Skeletal muscle satellite cell (primary cell): ENCODE measurements at regions not wholly inside any gene's neighbourhood (a gene's known extent, or its start where the extent isn't known, plus 50 kb on each side); places are given as distances from the start of the nearest gene placed in this dataset.
"Not testable (repeated sequence)": the region's sequence is repeated elsewhere in the genome, so short reads cannot be mapped to it uniquely, and the experiment has no call there.

Experiments used
- H3K27me3 ChIP-seq: 2 replicates; pipeline ENCODE4 v1.7.0; 2013; ENCODE audit warnings: low read length; ENCODE audit not compliant: control insufficient read depth, insufficient read depth
- H3K36me3 ChIP-seq: 2 replicates; pipeline ENCODE4 v1.7.0; 2013; ENCODE audit warnings: mild to moderate bottlenecking, control low read depth, low read length; ENCODE audit not compliant: insufficient read depth
- H3K4me1 ChIP-seq: 2 replicates; pipeline ENCODE4 v1.7.0; 2013; ENCODE audit warnings: low read length; ENCODE audit not compliant: control insufficient read depth, insufficient read depth
- H3K4me2 ChIP-seq: 2 replicates; pipeline ENCODE4 v1.7.0; 2013; ENCODE audit warnings: mild to moderate bottlenecking, low read length
- H3K4me3 ChIP-seq: 2 replicates; pipeline ENCODE4 v1.7.0; 2013; ENCODE audit warnings: low read length
- H3K9ac ChIP-seq: 2 replicates; pipeline ENCODE4 v1.7.0; 2013; ENCODE audit warnings: mild to moderate bottlenecking, low read depth, low read length, moderate library complexity
- H3K9me3 ChIP-seq: replicated peaks from 2 replicates; pipeline ENCODE4 v1.7.0; 2013; ENCODE audit warnings: mild to moderate bottlenecking, control low read depth, low read length

DNA sequence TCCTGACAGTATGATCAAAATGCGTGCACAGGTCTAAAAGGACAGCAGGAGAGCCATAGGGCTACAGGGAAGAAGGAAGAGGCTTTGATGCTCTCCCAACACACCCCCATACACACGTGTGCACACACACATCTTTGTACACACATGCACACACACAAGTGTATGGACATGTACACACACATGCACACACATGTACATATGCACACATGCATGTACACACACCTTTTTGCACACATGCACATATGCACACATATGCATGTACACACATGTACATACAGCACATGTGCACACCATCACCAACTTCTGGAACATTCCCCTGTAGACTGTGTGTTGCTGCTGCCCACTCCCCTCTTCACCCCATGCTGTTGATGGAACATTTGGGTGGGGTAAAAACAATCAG is 255.6 kb upstream of the CTBP2 start:
- H3K9me3 ChIP-seq, result no peaks in the 10 kb centered on the region
- no peaks in the 10 kb centered on the region for H3K36me3 ChIP-seq
- H3K27me3 ChIP-seq, result peaks cover 6% of the 10 kb centered on the region
- H3K4me1 ChIP-seq, result peaks cover 10% of the 10 kb centered on the region
- no peak overlapping the region for H3K9ac ChIP-seq
- H3K4me3 ChIP-seq, result no peak overlapping the region
- no peak overlapping the region for H3K4me2 ChIP-seq

DNA sequence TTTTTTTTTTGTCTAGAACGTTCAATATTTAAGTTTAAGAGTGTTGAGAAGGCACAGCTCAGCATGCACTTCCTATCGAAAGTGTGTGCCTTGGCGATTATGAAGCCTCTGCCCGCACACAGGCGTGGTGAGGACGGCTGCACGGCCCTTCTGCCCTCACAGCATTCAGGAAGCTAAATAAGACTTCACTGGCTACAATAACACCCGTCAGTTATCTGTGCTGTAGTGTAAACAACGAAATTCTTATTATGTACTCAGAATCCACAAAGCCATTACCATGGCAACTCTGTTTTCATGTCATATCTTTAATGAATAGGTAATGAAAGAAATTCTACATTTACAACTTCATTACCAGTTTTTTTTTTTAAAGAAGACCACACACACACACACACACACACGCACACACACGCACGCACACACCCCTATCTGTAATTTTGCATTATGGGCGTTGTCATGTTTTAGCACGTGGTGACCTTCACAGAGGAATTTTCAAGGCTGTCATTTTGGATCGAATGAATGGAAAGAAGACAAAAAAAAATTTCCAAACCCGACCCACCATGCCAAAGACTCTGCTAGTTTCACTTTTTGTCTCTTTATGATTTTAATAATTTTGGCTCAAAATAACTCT is 254.8 kb upstream of the CTBP2 start:
- H3K27me3 ChIP-seq, result peaks cover 6% of the 10 kb centered on the region
- no peak overlapping the region for H3K9ac ChIP-seq
- no peaks in the 10 kb centered on the region for H3K36me3 ChIP-seq
- no peak overlapping the region for H3K4me3 ChIP-seq
- no peak overlapping the region for H3K4me2 ChIP-seq
- H3K9me3 ChIP-seq, result peaks cover 4% of the 10 kb centered on the region
- peaks cover 10% of the 10 kb centered on the region for H3K4me1 ChIP-seq

DNA sequence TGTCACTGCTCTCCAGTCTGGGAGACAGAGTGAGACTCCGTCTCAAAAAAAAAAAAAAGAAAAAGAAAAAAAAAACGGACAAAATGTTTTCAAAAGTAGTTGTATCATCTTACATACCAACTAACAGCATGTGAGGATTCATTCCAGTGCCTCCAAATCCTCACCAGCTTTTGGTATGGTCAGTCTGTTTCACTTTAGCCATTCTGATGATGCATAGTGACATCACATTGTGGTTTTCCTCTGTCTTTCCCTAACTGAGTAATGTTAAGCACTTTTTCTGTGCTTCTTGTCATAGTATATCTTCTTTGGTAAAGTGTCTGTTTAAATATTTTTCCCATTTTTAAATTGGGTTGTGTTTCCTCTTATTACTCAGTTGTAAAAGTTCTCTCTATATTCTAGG is 251.4 kb upstream of the CTBP2 start:
- peaks cover 4% of the 10 kb centered on the region for H3K9me3 ChIP-seq
- no peak overlapping the region for H3K9ac ChIP-seq
- H3K4me1 ChIP-seq, result peaks cover 10% of the 10 kb centered on the region
- H3K36me3 ChIP-seq, result no peaks in the 10 kb centered on the region
- no peak overlapping the region for H3K4me2 ChIP-seq
- no peak overlapping the region for H3K4me3 ChIP-seq
- no peaks in the 10 kb centered on the region for H3K27me3 ChIP-seq

DNA sequence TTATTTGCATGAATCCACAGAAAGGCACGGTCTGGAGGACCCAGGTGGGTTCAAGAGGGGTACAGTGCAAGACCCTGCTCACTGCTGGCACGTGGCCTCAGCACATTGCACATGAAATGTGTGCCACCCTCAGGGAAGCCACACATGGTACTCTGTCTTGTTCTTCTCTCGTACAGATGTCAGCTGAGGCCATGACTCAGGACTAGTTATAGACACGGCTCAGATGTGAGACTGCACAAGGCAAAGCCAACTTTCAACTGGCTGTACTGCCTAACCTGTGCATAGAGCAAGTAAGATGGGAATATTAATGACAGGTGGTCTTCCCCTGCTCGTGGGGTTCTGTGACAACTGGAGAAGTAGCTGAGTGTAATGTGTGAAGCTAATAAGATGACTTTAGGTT is 249.4 kb upstream of the CTBP2 start:
- no peak overlapping the region for H3K4me3 ChIP-seq
- H3K9ac ChIP-seq, result no peak overlapping the region
- no peaks in the 10 kb centered on the region for H3K27me3 ChIP-seq
- H3K4me2 ChIP-seq, result no peak overlapping the region
- H3K36me3 ChIP-seq, result no peaks in the 10 kb centered on the region
- H3K4me1 ChIP-seq, result peaks cover 10% of the 10 kb centered on the region
- H3K9me3 ChIP-seq, result peaks cover 4% of the 10 kb centered on the region

DNA sequence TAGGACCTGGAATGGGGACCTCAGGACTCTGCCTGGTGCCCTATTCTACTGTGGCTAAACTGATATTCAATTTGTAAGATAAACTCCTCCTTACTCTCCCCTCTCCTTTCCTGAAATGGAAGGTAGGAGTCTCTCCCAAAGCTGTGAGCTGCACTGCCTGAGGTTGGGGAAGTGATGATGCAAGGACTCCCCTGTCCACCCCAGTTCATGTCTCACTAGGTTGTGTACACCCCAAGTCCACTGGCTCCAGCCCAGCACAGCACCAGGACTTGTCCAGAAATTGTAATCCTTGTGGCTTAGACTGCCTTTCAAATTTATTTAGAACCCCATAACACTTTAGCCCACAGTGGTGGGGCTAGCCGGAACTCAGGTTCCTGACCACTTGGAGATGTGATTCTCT is 247.2 kb upstream of the CTBP2 start:
- H3K9me3 ChIP-seq, result peaks cover 4% of the 10 kb centered on the region
- H3K4me1 ChIP-seq, result peaks cover 7% of the 10 kb centered on the region
- no peak overlapping the region for H3K4me3 ChIP-seq
- no peak overlapping the region for H3K4me2 ChIP-seq
- H3K36me3 ChIP-seq, result no peaks in the 10 kb centered on the region
- H3K27me3 ChIP-seq, result peaks cover 6% of the 10 kb centered on the region
- H3K9ac ChIP-seq, result no peak overlapping the region

DNA sequence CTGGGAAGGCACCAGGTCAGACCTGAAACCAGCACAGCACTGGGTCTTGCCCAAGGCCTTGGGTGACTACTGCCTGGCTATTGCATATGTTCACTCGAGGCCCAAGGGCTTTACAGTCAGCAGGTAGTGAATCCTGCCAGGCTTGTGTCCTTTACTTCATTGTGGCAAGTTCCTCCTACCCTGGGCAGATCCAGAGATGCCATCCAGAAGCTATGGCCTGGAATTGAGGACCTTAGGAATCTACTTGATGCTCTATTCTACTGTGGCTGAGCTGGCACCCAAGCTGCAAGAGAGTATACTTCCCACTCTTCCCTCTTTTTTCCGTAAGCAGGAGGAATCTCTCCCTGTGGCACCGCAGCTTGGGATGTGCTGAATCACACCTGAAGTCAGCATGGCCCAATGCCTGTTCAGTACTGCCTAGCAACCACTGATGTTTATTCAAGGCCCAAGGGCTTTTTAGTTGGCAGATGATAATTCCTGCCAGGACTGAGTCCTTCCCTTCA is 246.7 kb upstream of the CTBP2 start:
- Histone ChIP-seq H3K9me3 (peaks cover 4% of the 10 kb centered on the region), H3K27me3 (peaks cover 6% of the 10 kb centered on the region), H3K9ac (no peak overlapping the region), H3K36me3 (no peaks in the 10 kb centered on the region), H3K4me1 (peaks cover 2% of the 10 kb centered on the region), H3K4me3 (no peak overlapping the region), H3K4me2 (no peak overlapping the region)

DNA sequence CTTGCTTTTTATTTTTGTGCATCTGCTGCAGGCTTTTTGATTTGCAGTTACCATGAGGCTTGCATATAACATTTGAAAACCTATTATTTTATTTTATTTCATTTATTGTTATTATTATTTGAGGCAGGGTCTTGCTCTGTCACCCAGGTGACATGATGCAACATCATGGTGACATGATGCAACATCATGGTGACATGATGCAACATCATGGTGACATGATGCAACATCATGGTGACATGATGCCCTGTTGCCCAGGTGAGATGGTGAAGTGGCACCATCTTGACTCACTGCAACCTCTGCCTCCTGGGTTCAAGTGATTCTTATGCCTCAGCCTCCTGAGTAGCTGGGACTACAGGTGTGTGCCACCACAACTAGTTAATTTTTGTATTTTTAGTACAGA is 244.5 kb upstream of the CTBP2 start:
- H3K36me3 ChIP-seq, H3K9me3 ChIP-seq, H3K9ac ChIP-seq, H3K4me1 ChIP-seq, H3K27me3 ChIP-seq, H3K4me3 ChIP-seq, H3K4me2 ChIP-seq: not testable (repeated sequence)

DNA sequence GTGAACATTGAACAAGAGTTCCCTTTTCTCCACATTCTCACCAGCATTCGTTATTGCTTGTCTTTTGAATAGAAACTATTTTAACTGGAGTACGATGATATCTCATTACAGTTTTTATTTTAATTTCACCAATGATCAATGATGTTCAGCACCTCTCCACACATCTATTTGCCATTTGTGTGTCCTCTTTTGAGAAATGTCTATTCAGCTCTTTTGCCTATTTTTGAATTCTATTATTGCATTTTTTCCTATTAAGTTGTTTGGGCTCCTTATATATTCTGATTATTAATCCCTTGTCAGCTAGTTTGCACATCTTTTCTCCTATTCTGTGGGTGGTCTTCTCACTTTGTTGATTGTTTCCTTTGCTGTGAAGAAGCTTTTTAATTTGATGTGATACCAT is 241.1 kb upstream of the CTBP2 start:
- Histone ChIP-seq H3K4me2 (no peak overlapping the region), H3K4me3 (no peak overlapping the region)

DNA sequence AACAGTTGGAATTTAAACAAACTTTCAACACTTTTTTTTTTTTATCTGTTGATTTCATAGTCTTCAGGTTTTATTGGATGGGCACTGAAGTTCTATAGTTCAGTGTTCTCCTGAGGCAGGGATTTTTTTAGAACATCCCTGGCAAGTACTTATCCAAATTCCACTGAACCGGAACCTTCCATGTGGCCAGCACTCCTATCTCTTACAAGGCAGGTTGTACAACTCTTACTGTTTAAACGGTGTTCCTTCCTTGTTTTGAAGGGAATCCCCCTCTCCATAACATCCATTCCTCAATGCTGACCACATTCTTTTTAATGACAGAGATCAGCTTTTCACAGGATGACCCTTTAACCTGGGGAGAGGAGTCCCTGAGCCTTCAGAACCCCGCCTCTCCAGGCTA is 238.9 kb upstream of the CTBP2 start:
- no peak overlapping the region for H3K4me2 ChIP-seq
- no peak overlapping the region for H3K4me3 ChIP-seq
- no peaks in the 10 kb centered on the region for H3K4me1 ChIP-seq
- peaks cover 15% of the 10 kb centered on the region for H3K27me3 ChIP-seq
- H3K36me3 ChIP-seq, result no peaks in the 10 kb centered on the region
- no peak overlapping the region for H3K9ac ChIP-seq
- H3K9me3 ChIP-seq, result no peaks in the 10 kb centered on the region

More for the DNA sequence above, 241.1 kb upstream of the CTBP2 start:
- Histone ChIP-seq H3K27me3 (peaks cover 15% of the 10 kb centered on the region), H3K9me3 (no peaks in the 10 kb centered on the region), H3K36me3 (no peaks in the 10 kb centered on the region), H3K9ac (no peak overlapping the region), H3K4me1 (no peaks in the 10 kb centered on the region)

DNA sequence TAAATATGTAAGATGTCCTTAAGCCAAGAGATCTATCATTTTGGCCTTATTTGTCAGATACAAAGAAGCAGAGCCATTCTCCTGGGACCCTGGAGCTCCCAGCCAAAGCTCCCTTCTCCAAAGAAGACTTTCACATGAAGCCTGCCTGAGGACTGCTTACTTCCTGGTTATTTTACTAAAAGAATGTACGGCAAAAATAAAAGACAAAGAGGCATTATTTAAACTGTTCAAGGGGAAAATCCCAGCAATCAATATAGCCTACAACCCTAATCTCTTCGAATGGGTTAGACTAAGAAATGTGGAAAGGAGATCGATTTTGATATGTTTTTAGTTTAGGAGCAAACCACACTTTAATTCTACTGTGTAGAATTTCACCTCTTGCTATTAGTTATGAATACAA is 237.9 kb upstream of the CTBP2 start:
- Histone ChIP-seq H3K4me3 (no peak overlapping the region), H3K9ac (no peak overlapping the region), H3K27me3 (peaks cover 15% of the 10 kb centered on the region), H3K4me2 (no peak overlapping the region), H3K4me1 (no peaks in the 10 kb centered on the region), H3K36me3 (no peaks in the 10 kb centered on the region), H3K9me3 (no peaks in the 10 kb centered on the region)

DNA sequence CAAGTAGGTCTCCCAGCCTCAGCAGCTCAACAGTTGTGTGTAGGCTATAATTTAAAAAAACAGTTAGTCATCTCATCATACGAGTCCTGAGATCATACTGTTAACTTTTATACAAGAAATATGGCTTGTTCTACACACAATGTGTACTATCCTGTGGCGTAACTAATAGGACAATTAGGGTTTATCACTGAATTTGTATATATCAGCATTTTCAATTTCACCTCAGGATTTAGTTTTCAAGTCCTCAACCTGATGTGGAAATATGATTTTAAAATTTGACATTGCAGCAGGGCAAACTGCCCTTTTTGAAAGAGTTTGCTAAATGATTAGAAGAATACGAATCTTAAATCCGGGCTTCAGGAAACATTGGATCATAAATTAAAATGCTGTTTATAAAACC is 237.2 kb upstream of the CTBP2 start:
- Histone ChIP-seq H3K27me3 (peaks cover 9% of the 10 kb centered on the region), H3K9me3 (no peaks in the 10 kb centered on the region), H3K4me3 (no peak overlapping the region), H3K36me3 (no peaks in the 10 kb centered on the region), H3K4me2 (no peak overlapping the region), H3K9ac (no peak overlapping the region), H3K4me1 (no peaks in the 10 kb centered on the region)

DNA sequence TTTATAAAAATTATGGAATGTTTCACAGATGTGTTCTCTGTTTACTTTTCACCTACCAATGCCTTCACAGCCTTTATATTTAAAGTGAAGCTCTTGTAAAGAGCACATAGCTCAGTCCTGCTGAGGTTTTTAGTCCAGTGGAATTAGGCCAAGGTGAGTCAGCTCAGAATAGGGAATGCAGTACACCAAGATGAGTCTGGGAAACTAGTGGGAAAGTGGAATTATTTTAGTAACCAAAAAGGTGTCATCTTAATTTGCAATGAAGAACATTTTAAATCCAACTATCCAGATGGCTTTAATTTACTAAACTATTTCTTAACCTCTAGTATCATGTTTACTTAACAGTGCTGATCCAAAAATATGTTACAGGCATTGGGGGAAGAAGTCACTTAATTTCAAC is 236.3 kb upstream of the CTBP2 start:
- Histone ChIP-seq H3K9me3 (no peaks in the 10 kb centered on the region), H3K9ac (no peak overlapping the region), H3K4me1 (no peaks in the 10 kb centered on the region), H3K27me3 (peaks cover 9% of the 10 kb centered on the region), H3K4me3 (no peak overlapping the region), H3K4me2 (no peak overlapping the region), H3K36me3 (no peaks in the 10 kb centered on the region)
